Activated CD8-positive, alpha-beta memory T cell treated with anti-CD3 and anti-CD28 coated beads, Interleukin-2, amount 10 ng/mL, durations not matched to agents 7 days and 5 days (primary cell): ENCODE measurements at regions not wholly inside any gene's neighbourhood (a gene's known extent, or its start where the extent isn't known, plus 50 kb on each side); places are given as distances from the start of the nearest gene placed in this dataset.

Source experiments
- ATAC-seq: fragments of 150-1000 bp; cut with Tn5 transposase; one replicate; pipeline ENCODE4 v1.10.0; 2021; ENCODE audit warnings: moderate library complexity
- CTCF ChIA-PET: fragments of 350-600 bp; sonication (Branson Sonifier 250); formaldehyde crosslinking; loops from one replicate; lab custom pipeline; 2021; ENCODE audit warnings: antibody characterized with exemption; lab: Charles Lee
- DNase-seq: peaks from one replicate; pipeline ENCODE4 v3.0.0-alpha.2; 2020
- H3K27ac Mint-ChIP-seq: one replicate; pipeline ENCODE4 v1.8.0; 2021; ENCODE audit warnings: mild to moderate bottlenecking, mixed read lengths
- H3K27me3 Mint-ChIP-seq: one replicate; pipeline ENCODE4 v1.8.0; 2021; ENCODE audit warnings: mixed read lengths
- H3K36me3 Mint-ChIP-seq: one replicate; pipeline ENCODE4 v1.8.0; 2021; ENCODE audit warnings: mild to moderate bottlenecking, mixed read lengths
- H3K4me1 Mint-ChIP-seq: one replicate; pipeline ENCODE4 v1.8.0; 2021; ENCODE audit warnings: mixed read lengths
- H3K4me3 Mint-ChIP-seq: one replicate; pipeline ENCODE4 v1.8.0; 2021; ENCODE audit warnings: mild to moderate bottlenecking, moderate library complexity, mixed read lengths
- H3K9me3 Mint-ChIP-seq: one replicate; pipeline ENCODE4 v1.8.0; 2022; ENCODE audit warnings: low read depth, mixed read lengths

DNA sequence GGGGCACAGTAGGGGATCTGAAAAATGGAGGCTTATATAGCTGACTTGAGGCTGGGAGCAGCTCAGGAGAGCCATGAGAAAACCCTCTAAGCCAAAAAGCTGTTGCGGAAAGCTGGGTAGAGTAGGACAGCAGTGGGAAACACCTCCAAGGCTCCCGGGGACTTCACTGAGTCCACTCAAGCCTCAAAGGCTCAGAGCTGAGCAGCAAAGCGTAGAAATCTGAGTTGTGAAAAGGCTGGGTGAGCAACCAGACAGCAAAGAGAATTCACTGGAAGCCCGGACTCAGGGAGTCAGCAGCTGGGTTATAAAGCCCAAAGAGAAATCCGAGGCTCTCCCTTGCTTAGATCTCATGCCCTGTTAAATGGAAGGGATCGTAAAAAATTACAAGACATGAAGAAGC, 905.0 kb downstream of the EFNB2 start:
- DNase-seq (no peak), ATAC-seq (no peak)
- peaks cover 3% of the 10 kb centered on the region for H3K9me3 Mint-ChIP-seq
- no peaks in the 10 kb centered on the region for H3K27me3 Mint-ChIP-seq
- CTCF ChIA-PET, result no interaction called here
- no peaks in the 10 kb centered on the region for H3K4me1 Mint-ChIP-seq
- no peak overlapping the region for H3K4me3 Mint-ChIP-seq
- no peak overlapping the region for H3K27ac Mint-ChIP-seq
- H3K36me3 Mint-ChIP-seq, result no peaks in the 10 kb centered on the region

DNA sequence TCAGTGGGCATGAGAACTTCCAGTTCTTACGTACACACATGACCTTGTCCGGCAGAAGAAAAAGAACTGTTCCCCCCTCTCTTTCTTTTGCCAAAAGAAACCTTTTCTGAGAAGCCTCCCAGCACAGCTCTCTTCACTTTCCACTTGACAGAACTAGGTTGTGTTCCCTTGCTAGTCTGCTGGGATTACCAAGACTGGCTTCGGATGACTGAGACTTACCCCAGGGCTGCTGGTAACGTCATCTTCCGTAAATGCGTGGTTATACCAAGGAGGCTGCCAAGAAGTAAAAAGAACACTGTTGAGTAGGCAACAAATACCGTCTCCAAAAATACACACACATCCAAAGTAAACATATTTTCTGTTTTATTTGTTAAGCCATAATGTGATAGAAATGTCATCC, 908.2 kb downstream of the EFNB2 start:
- DNase-seq (no peak), ATAC-seq (no peak)
- Mint-ChIP-seq H3K9me3 (peaks cover 6% of the 10 kb centered on the region), H3K4me1 (no peaks in the 10 kb centered on the region), H3K36me3 (no peaks in the 10 kb centered on the region), H3K27ac (no peak overlapping the region), H3K4me3 (no peak overlapping the region), H3K27me3 (no peaks in the 10 kb centered on the region)
- CTCF ChIA-PET, result no interaction called here

DNA sequence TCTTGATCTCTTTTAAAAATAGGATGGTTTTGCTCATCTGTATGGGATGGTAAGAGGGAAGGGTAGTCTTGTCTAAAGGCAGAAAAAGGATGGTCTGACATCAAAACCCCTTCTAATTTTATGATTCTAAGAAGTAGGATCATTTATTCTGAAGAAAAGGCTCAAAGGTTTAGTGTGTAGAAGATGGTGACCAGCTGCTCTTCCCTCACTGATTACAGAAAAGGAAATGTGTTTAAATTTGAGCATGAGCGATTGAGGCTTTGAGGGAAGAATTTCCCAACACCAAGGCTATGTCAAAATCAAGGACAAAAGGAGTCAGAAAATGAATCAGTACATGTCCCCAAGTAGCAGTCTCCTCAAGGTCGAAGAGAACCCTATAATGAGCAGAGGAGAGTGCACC, 909.8 kb downstream of the EFNB2 start:
- Mint-ChIP-seq H3K9me3 (peaks cover 6% of the 10 kb centered on the region), H3K36me3 (no peaks in the 10 kb centered on the region), H3K27ac (no peak overlapping the region), H3K4me3 (no peak overlapping the region), H3K27me3 (no peaks in the 10 kb centered on the region), H3K4me1 (no peaks in the 10 kb centered on the region)
- DNase-seq (no peak), ATAC-seq (no peak)
- CTCF ChIA-PET, result no interaction called here

DNA sequence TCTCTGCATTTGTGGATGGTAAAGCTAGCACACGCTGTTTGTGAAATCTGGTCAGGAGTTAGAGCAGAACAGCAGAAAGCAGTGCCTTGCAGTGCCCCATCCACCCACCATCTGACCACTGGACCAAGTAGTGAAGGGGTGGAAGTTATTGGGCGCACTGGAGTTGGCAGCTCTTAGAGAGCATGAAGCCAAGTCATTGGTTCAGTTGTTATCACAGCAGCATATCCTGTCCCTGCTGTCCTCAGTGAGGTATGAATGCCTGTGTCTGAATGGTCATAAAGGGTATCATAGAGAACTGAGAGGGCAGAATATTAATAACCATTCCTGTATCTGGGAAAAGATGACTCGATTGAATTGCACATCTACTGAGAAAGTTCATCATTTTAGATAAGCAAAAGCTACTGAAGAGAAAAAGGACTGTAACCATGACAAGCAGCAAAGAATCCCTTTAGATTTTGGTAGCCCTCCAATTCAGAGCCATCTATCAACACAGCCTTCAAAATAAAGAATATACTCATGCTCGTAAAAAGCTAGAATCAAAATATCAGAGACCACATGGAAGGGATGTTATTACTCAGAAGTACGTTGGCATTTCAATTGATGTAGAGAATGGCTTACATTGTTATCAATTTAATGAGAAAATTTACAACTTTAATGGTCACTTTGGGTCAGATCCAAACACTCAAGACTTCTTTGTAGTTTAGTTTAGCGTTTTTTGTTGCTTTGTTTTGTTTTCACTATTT, 919.0 kb downstream of the EFNB2 start:
- Mint-ChIP-seq H3K4me3 (no peak overlapping the region), H3K36me3 (no peaks in the 10 kb centered on the region), H3K27me3 (no peaks in the 10 kb centered on the region), H3K27ac (no peak overlapping the region), H3K4me1 (no peaks in the 10 kb centered on the region), H3K9me3 (peaks cover 2% of the 10 kb centered on the region)
- no peak for ATAC-seq
- CTCF ChIA-PET, result no interaction called here
- no peak for DNase-seq

DNA sequence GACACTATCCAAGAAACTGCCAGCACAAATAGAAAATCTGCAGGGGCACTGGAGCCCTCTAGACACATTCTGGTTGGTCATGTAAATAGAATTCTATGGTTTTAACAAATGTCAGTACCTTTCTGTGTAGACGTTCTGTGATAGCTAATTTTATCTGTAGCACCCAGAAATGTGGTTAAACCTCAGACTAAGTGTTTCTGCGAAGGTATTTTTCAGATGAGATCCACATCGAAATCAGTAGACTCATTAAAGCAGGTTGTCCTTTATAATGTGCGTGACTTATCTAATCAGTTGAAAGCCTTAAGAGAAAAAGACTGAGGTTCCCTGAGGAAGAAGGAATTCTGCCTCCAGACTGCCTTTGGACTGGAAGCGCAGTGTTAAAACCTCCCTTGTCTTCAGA, 922.9 kb downstream of the EFNB2 start:
- no peak overlapping the region for H3K4me3 Mint-ChIP-seq
- DNase-seq, result no peak
- H3K4me1 Mint-ChIP-seq, result no peaks in the 10 kb centered on the region
- no peak for ATAC-seq
- H3K9me3 Mint-ChIP-seq, result peaks cover 2% of the 10 kb centered on the region
- H3K36me3 Mint-ChIP-seq, result no peaks in the 10 kb centered on the region
- no peak overlapping the region for H3K27ac Mint-ChIP-seq
- CTCF ChIA-PET, result no interaction called here
- no peaks in the 10 kb centered on the region for H3K27me3 Mint-ChIP-seq

DNA sequence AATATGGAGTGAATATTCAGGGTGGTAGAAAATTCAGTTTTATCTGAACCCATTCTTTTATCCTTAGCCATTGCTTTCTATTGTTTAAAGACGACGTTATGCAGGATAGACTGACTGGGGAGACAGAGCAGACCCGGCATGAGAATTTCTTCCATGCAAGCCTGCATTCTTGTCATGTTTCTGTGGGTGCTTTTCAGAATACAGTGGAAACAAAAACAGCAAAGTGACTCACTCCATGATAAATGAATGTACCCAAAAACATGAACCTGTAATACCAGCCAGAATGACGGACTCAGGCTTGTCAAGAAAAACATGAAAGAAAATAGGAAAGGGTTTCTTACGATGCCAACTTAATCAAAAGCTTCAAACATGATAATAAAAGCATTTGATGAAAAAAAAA, 924.0 kb downstream of the EFNB2 start:
- ATAC-seq, result no peak
- Mint-ChIP-seq H3K4me1 (no peaks in the 10 kb centered on the region), H3K9me3 (peaks cover 2% of the 10 kb centered on the region), H3K27me3 (no peaks in the 10 kb centered on the region), H3K36me3 (no peaks in the 10 kb centered on the region), H3K27ac (no peak overlapping the region), H3K4me3 (no peak overlapping the region)
- no peak for DNase-seq
- CTCF ChIA-PET, result no interaction called here

DNA sequence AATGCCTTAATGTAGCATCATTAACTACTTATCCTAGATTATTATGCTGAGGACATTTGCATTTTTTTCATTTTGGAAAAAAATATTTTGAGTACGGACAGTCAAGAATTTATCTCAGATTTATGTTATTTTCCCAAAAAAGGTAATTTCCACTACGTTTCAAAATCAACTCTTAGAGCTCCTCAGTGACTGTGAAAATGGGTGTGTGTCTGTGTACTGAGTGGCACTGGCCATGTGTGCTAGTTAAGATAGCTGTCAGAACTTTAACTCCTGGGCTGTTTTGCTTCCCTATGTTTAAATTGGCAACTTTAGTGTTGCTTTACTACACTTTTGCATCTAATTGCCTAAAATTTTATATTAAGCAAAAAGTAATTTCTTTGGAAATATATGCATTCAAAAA, 927.4 kb downstream of the EFNB2 start:
- no peaks in the 10 kb centered on the region for H3K4me1 Mint-ChIP-seq
- no peak overlapping the region for H3K4me3 Mint-ChIP-seq
- H3K36me3 Mint-ChIP-seq, result no peaks in the 10 kb centered on the region
- H3K9me3 Mint-ChIP-seq, result no peaks in the 10 kb centered on the region
- H3K27ac Mint-ChIP-seq, result no peak overlapping the region
- ATAC-seq (no peak), DNase-seq (no peak)
- CTCF ChIA-PET, result no interaction called here
- no peaks in the 10 kb centered on the region for H3K27me3 Mint-ChIP-seq

DNA sequence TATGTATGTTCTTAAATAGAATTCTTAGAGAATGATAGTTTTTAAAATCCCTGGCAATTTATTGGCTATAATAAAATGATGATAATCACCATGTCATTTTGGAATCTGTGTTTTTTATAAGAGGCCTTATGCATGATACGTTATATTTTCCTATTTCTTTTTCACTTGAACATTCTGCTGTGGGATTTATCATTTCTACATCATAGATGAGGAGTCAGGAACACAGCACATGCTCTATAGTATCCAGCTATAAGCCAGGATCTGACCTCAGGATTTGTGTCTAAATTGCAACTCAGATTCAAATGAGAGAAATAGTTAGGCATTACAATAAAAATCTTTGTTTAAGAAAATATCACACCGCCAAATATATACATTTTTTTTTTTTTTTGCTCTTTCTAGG, 928.0 kb downstream of the EFNB2 start:
- H3K9me3 Mint-ChIP-seq, result peaks cover 2% of the 10 kb centered on the region
- ATAC-seq (no peak), DNase-seq (no peak)
- H3K27me3 Mint-ChIP-seq, result no peaks in the 10 kb centered on the region
- H3K4me1 Mint-ChIP-seq, result no peaks in the 10 kb centered on the region
- CTCF ChIA-PET, result no interaction called here
- no peak overlapping the region for H3K4me3 Mint-ChIP-seq
- no peak overlapping the region for H3K27ac Mint-ChIP-seq
- no peaks in the 10 kb centered on the region for H3K36me3 Mint-ChIP-seq

DNA sequence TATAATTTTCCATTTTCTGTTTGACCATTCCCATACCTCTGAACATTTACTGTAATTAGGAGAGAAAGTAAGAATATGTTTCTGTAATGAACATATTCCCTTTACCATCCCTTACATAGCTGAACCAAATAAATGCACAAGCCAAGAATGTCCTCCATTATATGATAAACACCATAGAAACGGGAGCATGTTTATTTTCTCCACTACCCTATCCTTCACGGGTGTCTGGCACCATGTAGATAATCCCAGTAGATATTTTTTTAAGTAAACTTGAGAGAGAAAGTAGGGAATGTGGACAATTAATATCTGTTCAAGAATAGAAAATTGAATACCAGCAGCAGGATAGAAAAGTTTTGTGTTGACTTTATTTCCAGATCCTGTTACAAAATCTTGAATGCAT, 928.4 kb downstream of the EFNB2 start:
- H3K4me1 Mint-ChIP-seq, result no peaks in the 10 kb centered on the region
- no peak overlapping the region for H3K4me3 Mint-ChIP-seq
- CTCF ChIA-PET, result no interaction called here
- no peaks in the 10 kb centered on the region for H3K36me3 Mint-ChIP-seq
- H3K27ac Mint-ChIP-seq, result no peak overlapping the region
- H3K27me3 Mint-ChIP-seq, result no peaks in the 10 kb centered on the region
- H3K9me3 Mint-ChIP-seq, result peaks cover 2% of the 10 kb centered on the region
- DNase-seq (no peak), ATAC-seq (no peak)

DNA sequence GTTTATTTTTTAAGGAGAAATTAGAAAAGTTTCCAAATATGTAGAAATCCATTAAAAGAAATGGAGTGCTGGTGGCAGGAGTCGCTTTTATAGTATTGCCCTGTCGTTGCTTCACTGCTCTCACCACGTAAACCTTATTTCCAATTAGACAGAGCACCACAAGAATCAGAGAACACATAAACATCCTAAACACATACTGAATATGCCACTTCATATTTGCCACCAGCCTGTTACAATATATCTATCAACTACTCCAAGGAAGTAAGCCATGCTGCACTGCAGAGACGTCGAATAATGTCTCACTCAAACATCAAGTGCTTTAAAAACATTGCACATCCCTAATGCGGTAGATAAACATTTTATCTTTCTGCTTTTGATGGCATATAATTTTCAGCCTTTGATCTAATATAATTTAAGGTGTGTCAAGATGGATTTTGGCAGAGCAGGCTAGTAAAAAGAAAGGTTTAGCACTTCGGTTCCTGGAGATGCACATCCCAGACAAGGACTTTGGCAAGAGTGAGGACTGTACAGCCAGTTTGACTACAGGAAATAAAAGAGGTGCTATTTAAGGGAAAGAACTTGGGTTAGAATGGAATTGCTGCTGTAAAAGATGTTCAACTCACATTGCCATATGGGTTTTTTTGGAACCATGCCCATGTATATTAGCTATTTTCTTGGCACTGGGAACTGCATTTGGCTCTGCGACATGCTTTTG, 932.3 kb downstream of the EFNB2 start:
- no peaks in the 10 kb centered on the region for H3K4me1 Mint-ChIP-seq
- no peak overlapping the region for H3K4me3 Mint-ChIP-seq
- DNase-seq (no peak), ATAC-seq (no peak)
- no peak overlapping the region for H3K27ac Mint-ChIP-seq
- CTCF ChIA-PET, result interaction anchor here (0.5 kb wide), 1 partner anchor 365 kb away, joined by 3 read pairs; no protein-coding TSS in a partner anchor
- no peaks in the 10 kb centered on the region for H3K36me3 Mint-ChIP-seq
- no peaks in the 10 kb centered on the region for H3K27me3 Mint-ChIP-seq
- peaks cover 2% of the 10 kb centered on the region for H3K9me3 Mint-ChIP-seq

DNA sequence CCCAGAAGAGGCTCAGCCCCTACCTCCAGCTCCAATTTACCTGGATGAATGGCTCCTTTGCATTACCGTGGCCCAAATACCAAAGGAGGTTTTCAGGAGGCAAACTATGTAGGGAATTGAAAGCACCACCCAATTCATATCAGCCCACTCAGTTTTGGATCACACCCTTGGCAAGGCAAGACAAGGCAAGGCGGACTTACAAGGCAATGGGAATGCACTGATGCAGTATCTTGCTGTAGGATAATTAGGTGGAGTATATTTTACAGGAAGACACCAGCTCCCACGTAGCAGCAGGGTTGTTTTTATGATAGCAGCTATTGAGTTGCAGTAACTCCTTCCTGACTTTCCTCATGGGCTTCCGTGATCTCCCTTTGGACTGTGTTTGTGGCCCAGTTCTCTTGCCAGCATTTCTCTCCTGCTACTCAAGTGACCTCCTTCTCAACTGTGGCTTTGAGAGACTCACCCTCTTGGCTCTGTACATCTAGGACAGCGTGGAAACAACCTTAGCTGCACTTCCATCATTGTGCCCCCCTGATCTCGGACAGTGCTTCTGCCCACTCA, 935.9 kb downstream of the EFNB2 start:
- Mint-ChIP-seq H3K27me3 (no peaks in the 10 kb centered on the region), H3K4me1 (no peaks in the 10 kb centered on the region), H3K9me3 (peaks cover 5% of the 10 kb centered on the region), H3K36me3 (no peaks in the 10 kb centered on the region), H3K4me3 (no peak overlapping the region), H3K27ac (no peak overlapping the region)
- CTCF ChIA-PET, result no interaction called here
- ATAC-seq (no peak), DNase-seq (no peak)

DNA sequence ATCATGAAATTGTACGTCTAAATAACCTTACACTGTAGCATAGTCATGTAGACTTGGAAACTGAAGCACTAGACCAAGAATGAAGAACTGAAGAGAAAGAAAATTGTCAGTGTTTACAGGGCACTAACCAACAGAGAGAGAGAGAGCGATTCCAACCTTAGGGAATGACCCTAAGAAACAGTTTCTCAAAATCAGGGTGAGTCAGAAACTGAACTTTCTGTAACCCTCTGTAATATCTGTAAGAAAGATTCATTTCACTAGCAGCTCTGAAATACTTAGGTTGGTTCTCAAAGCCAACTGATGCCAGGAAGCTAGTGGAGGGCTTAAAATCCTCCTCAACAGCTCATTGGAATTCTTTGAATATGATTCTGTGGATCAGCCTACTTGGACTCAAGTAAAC, 936.9 kb downstream of the EFNB2 start:
- no peaks in the 10 kb centered on the region for H3K4me1 Mint-ChIP-seq
- H3K36me3 Mint-ChIP-seq, result no peaks in the 10 kb centered on the region
- CTCF ChIA-PET, result no interaction called here
- peaks cover 5% of the 10 kb centered on the region for H3K9me3 Mint-ChIP-seq
- DNase-seq, result no peak
- no peak for ATAC-seq
- H3K27ac Mint-ChIP-seq, result no peak overlapping the region
- H3K4me3 Mint-ChIP-seq, result no peak overlapping the region
- no peaks in the 10 kb centered on the region for H3K27me3 Mint-ChIP-seq

DNA sequence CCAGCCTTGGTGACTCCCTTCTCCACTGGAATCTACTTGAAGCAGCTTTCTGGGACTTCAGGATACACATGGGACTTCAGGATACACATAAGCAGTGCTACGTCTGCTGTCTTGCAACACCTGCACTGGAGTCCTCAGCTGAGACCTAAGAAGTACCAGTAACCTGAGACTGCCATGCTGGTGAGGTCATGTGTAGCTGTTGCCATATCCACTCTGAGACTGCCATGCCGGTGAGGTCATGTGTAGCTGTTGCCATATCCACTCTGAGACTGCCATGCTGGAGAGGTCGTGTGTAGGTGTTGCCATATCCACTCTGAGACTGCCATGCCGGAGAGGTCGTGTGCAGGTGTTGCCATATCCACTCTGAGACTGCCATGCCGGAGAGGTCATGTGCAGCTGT, 937.9 kb downstream of the EFNB2 start:
- Mint-ChIP-seq H3K36me3 (no peaks in the 10 kb centered on the region), H3K9me3 (peaks cover 3% of the 10 kb centered on the region), H3K4me3 (no peak overlapping the region), H3K4me1 (no peaks in the 10 kb centered on the region), H3K27me3 (no peaks in the 10 kb centered on the region), H3K27ac (no peak overlapping the region)
- ATAC-seq (no peak), DNase-seq (no peak)
- CTCF ChIA-PET, result no interaction called here

DNA sequence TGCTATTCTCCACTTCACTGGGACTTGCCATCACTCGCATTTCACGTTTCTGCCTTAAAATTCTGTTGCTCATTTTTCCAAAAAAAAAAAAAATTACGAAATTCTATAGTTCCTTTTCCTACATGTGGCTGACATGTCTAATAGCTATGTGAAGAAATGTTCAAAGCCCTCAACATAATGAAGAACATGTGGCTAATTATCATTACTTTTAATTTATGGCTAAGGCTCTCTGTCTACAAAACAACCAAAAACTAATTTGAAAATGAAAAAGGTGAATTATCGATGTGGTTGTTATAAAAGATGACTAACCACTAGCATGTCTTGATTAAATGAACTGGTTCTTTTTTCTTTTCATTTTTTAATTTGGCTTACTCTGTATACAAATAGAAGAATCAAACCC, 940.0 kb downstream of the EFNB2 start:
- ATAC-seq (no peak), DNase-seq (no peak)
- no peaks in the 10 kb centered on the region for H3K27me3 Mint-ChIP-seq
- H3K9me3 Mint-ChIP-seq, result peaks cover 3% of the 10 kb centered on the region
- CTCF ChIA-PET, result no interaction called here
- H3K4me3 Mint-ChIP-seq, result no peak overlapping the region
- no peaks in the 10 kb centered on the region for H3K4me1 Mint-ChIP-seq
- no peaks in the 10 kb centered on the region for H3K36me3 Mint-ChIP-seq
- no peak overlapping the region for H3K27ac Mint-ChIP-seq
